ENCODE measurements at regions not wholly inside any gene's neighbourhood (a gene's known extent, or its start where the extent isn't known, plus 50 kb on each side); places are given as distances from the start of the nearest gene placed in this dataset.

- no peak for TF ChIP-seq CTCF (conservative IDR thresholded peaks at IDR 0.05)
- no peak for TF ChIP-seq EZH2 (IDR thresholded peaks at IDR 0.05; ENCODE audit: low read depth)
These were observed 1089.6 kb upstream of the CNTNAP5 start for GRCh38 chr2:122935506-122935905.

Data from PC-9 (cell line).